ENCODE measurements at regions not wholly inside any gene's neighbourhood (a gene's known extent, or its start where the extent isn't known, plus 50 kb on each side); places are given as distances from the start of the nearest gene placed in this dataset.

GRCh38 chr9:89991204-89991790, 386.5 kb downstream of the GADD45G start (continued):
- TF ChIP-seq ZEB2 (tag by site-specific recombination; IDR thresholded peaks at IDR 0.05) (no peak), SETDB1 (IDR thresholded peaks at IDR 0.05; ENCODE audit: insufficient read length, low read length) (no peak), ZNF707 (tag by site-specific recombination; IDR thresholded peaks at IDR 0.05) (no peak), ZNF530 (tag by site-specific recombination; IDR thresholded peaks at IDR 0.05; ENCODE audit: low read depth) (no peak), ZNF571 (tag by site-specific recombination; IDR thresholded peaks at IDR 0.05) (no peak)

DNA sequence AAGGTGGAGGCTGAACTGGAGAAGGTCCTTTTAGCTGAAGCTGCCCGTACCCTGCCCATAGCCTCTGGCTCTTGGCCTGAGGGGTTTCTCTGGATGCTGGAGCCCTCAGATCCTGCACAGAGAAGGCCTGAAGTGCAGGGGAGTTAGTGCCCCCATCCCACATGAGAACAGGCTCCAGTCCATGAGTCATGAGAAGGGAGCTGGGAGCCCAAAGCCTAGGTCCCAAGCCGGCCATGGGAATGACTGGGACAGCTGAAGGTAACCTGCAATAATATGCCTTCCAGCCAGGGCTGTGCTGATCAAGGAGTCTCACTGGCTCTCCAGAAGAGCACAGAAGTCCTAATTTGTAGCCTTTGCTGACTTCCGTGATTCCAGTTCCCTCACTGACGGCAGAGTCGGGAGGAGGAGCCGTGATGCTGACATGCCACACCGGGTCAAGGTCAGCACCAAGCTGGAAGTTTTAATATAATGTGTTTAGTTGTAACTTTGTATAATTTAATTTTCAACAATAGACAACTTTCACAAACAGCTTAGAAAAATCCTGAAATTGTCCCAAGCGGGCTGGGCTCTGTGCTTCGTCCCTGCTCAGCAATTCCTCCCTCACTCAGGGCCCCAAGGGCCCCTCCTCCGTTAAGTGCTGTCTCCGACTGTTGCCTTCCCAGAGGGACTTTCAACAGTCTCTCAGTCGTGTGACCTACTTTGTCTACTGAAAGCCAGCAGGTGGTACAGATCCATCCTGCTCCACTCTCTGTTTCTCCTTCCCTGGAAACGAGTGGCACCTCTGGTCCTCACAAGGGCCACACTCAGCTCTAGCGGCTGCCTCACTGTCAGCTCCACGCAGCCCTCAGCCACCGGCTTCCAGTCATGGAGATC, 387.8 kb downstream of the GADD45G start:
- no peak overlapping the region for H3K27ac ChIP-seq (ENCODE audit: extremely low read depth, low read depth, low read length)
- no peaks in the 10 kb centered on the region for H3K4me1 ChIP-seq (ENCODE audit: control insufficient read depth, insufficient read depth, low read length)
- POLR2A ChIA-PET: interaction anchor here (1.2 to 1.4 kb wide), 2 partner anchors 12 to 388 kb away, joined by 3 to 4 read pairs; partner anchors contain the start of gene GADD45G
- CTCF ChIA-PET: interaction anchor here (0.5 to 1.3 kb wide), 4 partner anchors 14 to 430 kb away, joined by 3 to 5 read pairs (median 3); no protein-coding TSS in a partner anchor
- H3K36me3 ChIP-seq (ENCODE audit: control insufficient read depth in 2 of 2, insufficient read depth in 1 of 2, low read length in 2 of 2): no peaks in the 10 kb centered on the region
- TF ChIP-seq MZF1 (tag by site-specific recombination; IDR thresholded peaks at IDR 0.05; ENCODE audit: borderline replicate concordance) (no peak), SALL2 (tag by site-specific recombination; IDR thresholded peaks at IDR 0.05; ENCODE audit: borderline replicate concordance) (no peak), ZNF423 (tag by site-specific recombination; IDR thresholded peaks at IDR 0.05) (no peak), ZNF658 (tag by site-specific recombination; IDR thresholded peaks at IDR 0.05) (no peak), ZNF416 (tag by site-specific recombination; IDR thresholded peaks at IDR 0.05) (no peak), ZNF221 (tag by site-specific recombination; IDR thresholded peaks at IDR 0.05; ENCODE audit: borderline replicate concordance) (no peak), ZNF324 (tag by site-specific recombination; IDR thresholded peaks at IDR 0.05) (no peak), ZBTB8A (tag by site-specific recombination; IDR thresholded peaks at IDR 0.05) (no peak), ZNF624 (tag by site-specific recombination; IDR thresholded peaks at IDR 0.05) (no peak), ZNF473 (tag by site-specific recombination; IDR thresholded peaks at IDR 0.05) (no peak), ZNF561 (tag by site-specific recombination; IDR thresholded peaks at IDR 0.05; ENCODE audit: borderline replicate concordance) (no peak)
- TF ChIP-seq, protein P1, sequence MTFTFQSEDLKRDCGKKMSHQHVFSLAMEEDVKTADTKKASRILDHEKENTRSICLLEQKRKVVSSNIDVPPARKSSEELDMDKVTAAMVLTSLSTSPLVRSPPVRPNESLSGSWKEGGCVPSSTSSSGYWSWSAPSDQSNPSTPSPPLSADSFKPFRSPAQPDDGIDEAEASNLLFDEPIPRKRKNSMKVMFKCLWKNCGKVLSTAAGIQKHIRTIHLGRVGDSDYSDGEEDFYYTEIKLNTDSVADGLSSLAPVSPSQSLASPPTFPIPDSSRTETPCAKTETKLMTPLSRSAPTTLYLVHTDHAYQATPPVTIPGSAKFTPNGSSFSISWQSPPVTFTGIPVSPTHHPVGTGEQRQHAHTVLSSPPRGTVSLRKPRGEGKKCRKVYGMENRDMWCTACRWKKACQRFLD (tag by site-specific recombination; IDR thresholded peaks at IDR 0.05): no peak
- no peaks in the 10 kb centered on the region for H3K9me3 ChIP-seq (ENCODE audit: control insufficient read depth, insufficient read depth, low read depth, low read length)
- H3K4me3 ChIP-seq (ENCODE audit: low read depth, low read length): no peak overlapping the region

GRCh38 chr9:89993678-89994630, 389.1 kb downstream of the GADD45G start:
- Histone ChIP-seq H3K36me3 (ENCODE audit: control insufficient read depth in 2 of 2, insufficient read depth in 1 of 2, low read length in 2 of 2) (no peaks in the 10 kb centered on the region), H3K4me1 (ENCODE audit: control insufficient read depth, insufficient read depth, low read length) (no peaks in the 10 kb centered on the region), H3K27ac (ENCODE audit: extremely low read depth, low read depth, low read length) (no peak overlapping the region), H3K4me3 (ENCODE audit: low read depth, low read length) (no peak overlapping the region), H3K9me3 (ENCODE audit: control insufficient read depth, insufficient read depth, low read depth, low read length) (no peaks in the 10 kb centered on the region)
- ChIA-PET CTCF (interaction anchor here (0.7 to 1.5 kb wide), 2 partner anchors 9 to 391 kb away, joined by 3 to 8 read pairs; no protein-coding TSS in a partner anchor), POLR2A (interaction anchor here (0.7 kb wide), 1 partner anchor 389 kb away, joined by 4 read pairs; the partner anchor contains the start of gene GADD45G)
- TF ChIP-seq KLF10 (tag by site-specific recombination; IDR thresholded peaks at IDR 0.05) (no peak), GLIS1 (tag by site-specific recombination; IDR thresholded peaks at IDR 0.05) (peak; percentile 68; the same call in 1 of the 2 replicates), OVOL3 (tag by site-specific recombination; IDR thresholded peaks at IDR 0.05) (no peak)
- TF ChIP-seq, protein P2, sequence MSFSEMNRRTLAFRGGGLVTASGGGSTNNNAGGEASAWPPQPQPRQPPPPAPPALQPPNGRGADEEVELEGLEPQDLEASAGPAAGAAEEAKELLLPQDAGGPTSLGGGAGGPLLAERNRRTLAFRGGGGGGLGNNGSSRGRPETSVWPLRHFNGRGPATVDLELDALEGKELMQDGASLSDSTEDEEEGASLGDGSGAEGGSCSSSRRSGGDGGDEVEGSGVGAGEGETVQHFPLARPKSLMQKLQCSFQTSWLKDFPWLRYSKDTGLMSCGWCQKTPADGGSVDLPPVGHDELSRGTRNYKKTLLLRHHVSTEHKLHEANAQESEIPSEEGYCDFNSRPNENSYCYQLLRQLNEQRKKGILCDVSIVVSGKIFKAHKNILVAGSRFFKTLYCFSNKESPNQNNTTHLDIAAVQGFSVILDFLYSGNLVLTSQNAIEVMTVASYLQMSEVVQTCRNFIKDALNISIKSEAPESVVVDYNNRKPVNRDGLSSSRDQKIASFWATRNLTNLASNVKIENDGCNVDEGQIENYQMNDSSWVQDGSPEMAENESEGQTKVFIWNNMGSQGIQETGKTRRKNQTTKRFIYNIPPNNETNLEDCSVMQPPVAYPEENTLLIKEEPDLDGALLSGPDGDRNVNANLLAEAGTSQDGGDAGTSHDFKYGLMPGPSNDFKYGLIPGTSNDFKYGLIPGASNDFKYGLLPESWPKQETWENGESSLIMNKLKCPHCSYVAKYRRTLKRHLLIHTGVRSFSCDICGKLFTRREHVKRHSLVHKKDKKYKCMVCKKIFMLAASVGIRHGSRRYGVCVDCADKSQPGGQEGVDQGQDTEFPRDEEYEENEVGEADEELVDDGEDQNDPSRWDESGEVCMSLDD (tag by site-specific recombination; IDR thresholded peaks at IDR 0.05): peak; percentile 67; the same call in 1 of the 2 replicates
